ENCODE measurements at regions not wholly inside any gene's neighbourhood (a gene's known extent, or its start where the extent isn't known, plus 50 kb on each side); places are given as distances from the start of the nearest gene placed in this dataset.

DNA sequence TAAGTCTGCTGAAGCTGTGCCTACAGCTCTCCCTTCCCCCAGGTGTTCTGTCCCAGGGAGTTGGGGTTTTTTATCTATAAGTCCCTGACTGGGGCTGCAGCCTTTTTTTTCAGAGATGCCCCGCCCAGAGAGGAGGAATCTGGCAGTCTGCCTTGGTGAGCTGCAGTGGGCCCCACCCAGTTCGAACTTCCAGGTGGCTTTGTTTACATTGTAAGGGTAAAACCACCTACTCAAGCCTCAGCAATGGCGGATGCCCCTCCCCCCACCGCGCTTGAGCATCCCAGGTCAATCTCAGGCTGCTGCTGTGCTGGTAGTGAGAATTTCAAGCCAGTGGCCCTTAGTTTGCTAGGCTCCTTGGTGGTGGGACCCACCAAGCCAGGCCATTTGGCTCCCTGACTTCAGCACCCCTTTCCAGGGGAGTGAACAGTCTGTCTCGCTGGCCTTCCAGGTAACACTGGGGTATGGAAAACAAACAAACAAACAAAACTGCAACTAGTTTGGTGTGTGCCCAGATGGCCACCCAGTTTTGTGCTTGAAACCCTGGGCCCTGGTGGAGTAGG lies 189.4 kb downstream of the MFSD1 start:
- TF ChIP-seq, protein P1, sequence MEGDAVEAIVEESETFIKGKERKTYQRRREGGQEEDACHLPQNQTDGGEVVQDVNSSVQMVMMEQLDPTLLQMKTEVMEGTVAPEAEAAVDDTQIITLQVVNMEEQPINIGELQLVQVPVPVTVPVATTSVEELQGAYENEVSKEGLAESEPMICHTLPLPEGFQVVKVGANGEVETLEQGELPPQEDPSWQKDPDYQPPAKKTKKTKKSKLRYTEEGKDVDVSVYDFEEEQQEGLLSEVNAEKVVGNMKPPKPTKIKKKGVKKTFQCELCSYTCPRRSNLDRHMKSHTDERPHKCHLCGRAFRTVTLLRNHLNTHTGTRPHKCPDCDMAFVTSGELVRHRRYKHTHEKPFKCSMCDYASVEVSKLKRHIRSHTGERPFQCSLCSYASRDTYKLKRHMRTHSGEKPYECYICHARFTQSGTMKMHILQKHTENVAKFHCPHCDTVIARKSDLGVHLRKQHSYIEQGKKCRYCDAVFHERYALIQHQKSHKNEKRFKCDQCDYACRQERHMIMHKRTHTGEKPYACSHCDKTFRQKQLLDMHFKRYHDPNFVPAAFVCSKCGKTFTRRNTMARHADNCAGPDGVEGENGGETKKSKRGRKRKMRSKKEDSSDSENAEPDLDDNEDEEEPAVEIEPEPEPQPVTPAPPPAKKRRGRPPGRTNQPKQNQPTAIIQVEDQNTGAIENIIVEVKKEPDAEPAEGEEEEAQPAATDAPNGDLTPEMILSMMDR (IDR thresholded peaks at IDR 0.05; ENCODE audit: low read depth, low read length, poor library complexity, severe bottlenecking): no peak
- TF ChIP-seq EZH2phosphoT487 (IDR thresholded peaks at IDR 0.05; ENCODE audit: borderline replicate concordance, low read length): no peak

Data from DOHH2 (cell line).